ENCODE measurements at regions not wholly inside any gene's neighbourhood (a gene's known extent, or its start where the extent isn't known, plus 50 kb on each side); places are given as distances from the start of the nearest gene placed in this dataset.

DNA sequence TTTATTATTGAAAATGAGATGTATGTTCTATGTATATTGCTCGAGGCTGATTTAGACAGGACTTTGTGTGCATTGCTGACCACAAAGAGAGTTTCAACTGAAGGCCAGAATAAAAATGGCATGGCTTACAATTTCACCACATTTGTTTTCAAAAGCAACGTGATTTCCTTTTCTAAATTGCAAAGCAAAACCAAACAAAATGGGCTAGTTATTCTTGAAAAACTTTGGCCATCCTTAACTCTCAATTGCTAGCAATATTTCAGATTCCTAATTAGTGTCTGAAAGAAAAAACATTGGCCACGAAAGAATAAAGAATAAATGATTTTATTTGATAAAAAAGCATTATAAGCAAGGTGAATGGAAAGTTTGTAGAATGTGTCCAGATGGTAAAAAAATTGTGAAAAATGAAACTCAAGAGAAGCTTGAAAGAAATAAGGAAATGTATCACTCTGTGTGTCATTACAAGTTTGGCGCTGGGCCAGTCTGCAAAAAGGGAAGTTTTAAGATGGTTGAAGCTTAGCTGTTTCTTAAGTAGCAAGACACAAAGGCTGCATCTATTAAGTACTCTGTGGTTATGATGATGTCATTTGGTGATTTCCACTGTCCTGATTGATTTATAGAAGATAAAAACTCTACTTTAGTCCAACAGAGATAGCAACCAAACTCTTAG, 89.2 kb upstream of the PRLR start:
- DNase-seq (ENCODE audit: low read depth), result peak; percentile 93

GRCh38 chr5:35317586-35317985, 87.3 kb upstream of the PRLR start:
- DNase-seq (ENCODE audit: low read depth), result no peak

DNA sequence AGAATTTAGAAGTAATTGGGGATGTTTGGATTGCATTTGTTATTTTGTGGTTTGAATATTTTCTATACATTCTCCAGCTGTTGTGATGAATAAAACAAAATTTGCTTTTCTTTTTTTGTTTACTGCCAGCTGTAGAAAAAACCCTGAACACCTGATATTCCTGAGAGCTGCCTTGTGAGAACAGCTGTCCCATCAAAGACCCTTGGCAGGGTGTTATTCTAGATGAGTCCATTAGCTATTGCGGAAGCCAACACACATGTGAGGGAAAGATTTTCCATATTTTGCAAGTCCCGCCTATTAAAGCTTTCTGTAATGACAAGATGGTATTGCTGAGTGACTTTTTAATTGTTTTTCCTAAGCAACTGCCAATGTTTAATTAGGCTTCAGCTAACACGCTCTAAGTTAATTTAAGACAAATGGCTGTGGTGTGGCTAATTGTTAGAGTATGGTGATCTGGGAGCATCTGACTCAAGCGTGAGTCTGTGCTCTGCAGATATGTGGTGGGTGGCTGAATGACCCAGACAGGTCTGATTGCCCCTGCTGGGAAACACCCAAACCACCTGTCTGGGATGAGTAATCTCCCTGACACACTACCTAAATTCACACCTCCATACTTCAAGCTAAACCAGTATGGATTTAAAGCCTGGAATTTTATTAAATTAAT, 86.5 kb upstream of the PRLR start:
- DNase-seq (ENCODE audit: low read depth), result peak; percentile 37

DNA sequence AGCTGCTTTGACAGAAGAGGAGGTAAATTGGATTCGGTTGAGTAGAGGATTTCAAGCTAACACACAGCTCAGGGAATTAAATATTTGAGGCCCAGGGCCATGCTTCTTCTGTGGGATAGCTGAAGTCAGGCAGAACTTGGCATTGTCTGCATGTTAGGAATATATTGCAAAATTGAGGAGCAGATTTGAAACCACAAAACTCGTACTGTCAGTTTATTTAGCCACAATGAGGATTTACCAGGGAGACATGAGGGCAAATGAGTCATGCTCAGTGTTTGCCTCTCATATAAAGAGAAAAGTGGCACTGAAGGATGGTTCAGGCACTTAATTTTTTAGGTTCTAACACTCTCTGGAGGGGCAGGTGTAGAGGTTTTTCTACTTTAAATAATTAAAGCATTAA, 83.0 kb upstream of the PRLR start:
- DNase-seq (ENCODE audit: low read depth), result peak; percentile 92

GRCh38 chr5:35312267-35312666, 82.0 kb upstream of the PRLR start:
- no peak for DNase-seq (ENCODE audit: low read depth)

DNA sequence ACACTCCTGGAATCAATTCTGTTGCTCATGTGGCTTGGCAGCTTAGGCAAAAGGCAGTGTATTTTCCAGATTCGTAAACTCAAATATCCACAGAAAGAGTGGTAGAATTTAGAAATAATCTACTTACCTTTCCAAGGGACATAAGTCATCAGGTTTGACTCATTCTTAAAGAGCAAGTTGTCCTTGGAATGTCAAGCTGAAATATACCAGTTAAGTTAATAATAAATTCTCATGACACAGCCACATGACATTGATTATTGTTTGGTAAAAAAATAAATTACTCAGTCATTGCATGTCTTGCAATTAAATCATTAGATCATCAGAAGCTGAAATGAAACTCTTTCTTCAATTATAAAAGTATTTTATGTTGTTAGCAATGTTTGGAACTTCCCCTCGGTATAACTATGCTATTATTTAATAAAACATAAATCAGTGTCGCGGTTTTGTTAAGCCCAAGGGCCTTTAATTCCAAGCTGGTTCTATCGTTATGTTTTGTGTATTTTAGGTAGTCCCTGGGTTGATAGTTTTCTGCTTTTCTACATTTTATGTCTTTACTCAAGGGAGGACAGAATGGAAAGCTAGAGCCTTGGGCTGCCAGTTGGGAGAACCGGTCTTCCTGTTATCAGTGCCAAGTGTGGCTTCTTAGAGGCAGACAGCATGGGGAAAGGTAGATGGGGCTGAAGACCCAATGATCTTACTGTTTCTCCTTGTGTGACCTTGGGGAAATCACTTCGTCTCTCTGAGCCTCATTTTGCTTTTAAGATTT, 79.3 kb upstream of the PRLR start:
- no peak for DNase-seq (ENCODE audit: low read depth)

DNA sequence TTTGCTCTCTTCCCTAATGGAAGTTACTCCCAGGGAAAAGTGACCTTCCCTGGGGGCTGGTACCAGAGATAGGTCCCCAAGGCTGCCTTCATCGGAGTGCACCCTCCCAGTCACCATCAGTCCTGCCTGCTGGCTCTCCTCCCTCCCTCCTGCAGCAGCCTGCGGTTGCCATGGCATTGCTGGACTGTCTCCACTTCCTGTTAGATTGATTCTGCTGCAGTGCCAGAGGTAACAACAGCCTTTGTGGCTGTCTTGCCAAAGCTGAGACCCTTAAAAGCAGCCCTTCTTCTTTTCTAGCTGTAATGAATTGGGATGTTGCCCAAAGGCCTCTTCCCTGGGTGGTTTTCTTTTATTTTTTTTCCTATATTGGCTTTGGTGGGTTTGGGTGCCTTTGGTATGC, 78.1 kb upstream of the PRLR start:
- peak; percentile 36 for DNase-seq (ENCODE audit: low read depth)

DNA sequence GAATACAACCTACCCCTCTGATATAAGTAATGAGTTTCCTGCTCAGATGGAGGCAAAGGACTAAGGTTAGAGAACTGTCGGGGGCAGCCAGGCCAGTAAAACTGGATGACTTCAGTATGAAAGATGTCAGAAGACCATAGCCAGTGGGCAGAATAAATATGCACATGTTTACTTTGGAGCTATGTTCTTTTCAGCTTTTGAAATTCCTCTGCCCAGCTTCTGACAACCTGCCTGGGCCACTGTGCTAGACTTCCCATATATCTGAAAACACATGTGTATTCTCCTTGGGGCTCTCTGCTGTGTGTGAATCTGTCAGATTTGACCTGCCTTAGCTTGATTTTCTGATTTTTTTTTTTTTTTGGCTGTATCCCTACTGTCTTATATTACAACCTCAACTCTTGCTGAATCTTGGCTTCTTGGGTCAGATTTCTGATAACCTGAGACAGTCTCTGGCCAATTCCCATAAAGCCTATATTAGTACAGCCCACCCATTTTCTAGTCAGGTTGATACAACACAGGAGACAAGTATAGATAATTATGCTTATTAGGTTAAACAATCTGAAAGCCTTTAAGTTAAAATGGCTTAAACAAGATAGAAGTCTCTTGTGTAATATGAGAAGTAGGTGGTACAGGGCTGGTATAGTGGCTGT, 76.6 kb upstream of the PRLR start:
- peak; percentile 14 for DNase-seq (ENCODE audit: low read depth)

DNA sequence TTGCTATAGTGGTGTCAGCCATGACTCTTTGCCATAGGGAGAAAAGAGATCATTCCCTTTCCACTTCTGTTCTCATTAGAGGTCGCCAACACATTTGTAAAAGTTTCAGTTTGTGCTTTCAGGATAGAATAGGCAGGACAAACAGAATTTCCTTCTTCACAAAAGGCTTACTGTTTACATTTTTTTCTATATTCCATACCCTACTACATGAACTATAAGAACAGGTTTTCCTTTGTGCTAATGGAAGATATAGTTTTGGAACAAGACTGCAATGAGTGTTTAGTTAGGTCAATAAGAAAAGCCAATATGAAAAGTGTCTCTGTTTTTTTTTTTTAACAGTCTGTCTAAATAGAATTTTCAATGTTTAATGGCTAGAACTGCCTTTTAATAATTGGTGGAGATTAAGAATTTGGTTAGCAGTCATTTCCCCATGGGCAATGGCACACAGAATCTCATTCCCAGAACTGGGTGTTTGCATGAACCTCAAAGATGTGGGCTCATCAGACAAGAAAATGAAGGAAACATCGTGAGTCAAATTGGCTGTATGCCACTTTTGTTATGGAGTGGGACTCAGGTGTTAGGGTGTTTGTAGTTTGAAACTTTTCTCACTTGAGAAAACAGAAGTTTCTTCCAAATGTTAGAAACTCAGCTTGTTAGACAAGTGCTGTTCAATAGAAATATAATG, 75.2 kb upstream of the PRLR start:
- DNase-seq (ENCODE audit: low read depth), result no peak

GRCh38 chr5:35304291-35304690, 74.0 kb upstream of the PRLR start:
- no peak for DNase-seq (ENCODE audit: low read depth)

DNA sequence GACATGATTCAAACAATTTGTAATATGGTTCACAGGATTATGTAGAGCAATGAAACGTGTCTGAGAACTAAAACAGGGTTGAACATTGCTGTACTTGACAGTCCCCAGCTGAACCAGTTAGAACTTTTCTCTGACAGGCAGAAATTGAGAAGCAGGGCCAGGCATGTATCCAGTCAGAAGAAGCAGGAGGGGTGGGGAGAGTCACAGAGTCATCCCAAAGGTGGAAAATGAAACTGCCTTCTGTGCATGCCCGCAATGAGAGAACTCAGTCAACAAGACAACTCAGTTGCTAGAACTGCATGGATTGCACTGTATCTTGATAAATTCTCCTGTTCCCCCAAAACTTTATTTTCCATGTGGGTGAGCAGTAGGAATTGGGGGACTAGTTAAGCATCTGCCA, 72.9 kb upstream of the PRLR start:
- peak; percentile 5 for DNase-seq (ENCODE audit: low read depth)

DNA sequence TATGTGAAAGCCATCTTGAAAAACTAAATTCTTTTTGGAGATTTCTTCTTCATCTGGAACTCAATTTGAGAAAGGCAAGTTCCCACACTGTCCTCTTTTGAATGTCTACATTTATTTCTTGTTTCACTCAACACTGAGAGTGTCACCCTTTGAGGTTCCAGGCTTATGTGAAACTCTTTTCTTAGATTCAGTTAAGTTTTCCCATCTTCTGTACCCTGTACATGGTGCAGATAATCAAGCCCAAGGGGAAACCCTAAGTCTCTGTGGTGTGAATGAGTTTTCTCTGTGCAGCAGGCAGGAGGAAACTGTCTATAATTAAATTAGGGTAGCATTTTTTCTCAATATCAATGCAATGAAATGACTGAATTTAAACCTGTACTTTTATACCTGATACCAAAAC, 72.3 kb upstream of the PRLR start:
- DNase-seq (ENCODE audit: low read depth), result no peak

DNA sequence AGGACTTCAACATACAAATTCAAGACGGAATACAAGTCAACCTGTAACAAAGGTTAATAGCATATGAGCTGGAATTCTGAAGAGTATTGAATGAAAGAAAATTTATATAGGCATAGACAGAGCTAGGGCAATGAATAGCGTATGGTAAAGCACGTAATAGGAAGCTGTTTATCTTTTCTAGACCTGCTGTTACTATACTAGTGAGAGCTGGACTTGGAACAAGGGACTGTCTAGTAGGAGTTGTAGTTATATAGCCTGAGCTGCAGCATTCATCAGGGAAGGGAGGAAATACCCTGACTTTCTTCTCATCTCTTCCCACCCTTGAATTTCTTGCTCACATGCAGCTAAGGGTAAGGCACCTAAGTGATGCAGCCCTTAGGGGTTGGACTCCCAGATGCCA, 67.5 kb upstream of the PRLR start:
- no peak for DNase-seq (ENCODE audit: low read depth)

- DNase-seq (ENCODE audit: low read depth), result peak; percentile 32
Observed at GRCh38 chr5:35294976-35295375, 64.7 kb upstream of the PRLR start.

DNA sequence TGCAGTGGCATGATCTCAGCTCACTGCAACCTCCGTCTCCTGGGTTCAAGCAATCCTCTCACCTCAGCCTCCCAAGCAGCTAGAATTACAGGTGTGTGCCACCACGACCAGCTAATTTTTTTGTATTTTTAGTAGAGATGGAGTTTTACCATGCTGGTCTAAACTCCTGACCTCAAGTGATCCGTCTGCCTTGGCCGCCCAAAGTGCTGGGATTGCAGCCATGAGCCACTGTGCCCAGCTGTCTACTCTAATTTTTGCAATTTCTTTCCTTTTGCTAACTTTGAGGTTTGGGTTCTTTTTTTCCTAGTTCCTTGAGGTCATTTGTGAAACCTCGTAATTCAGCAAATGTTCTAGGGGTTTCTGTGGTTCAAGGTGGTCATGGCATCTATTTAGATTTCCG, 63.7 kb upstream of the PRLR start:
- DNase-seq (ENCODE audit: low read depth), result no peak

DNA sequence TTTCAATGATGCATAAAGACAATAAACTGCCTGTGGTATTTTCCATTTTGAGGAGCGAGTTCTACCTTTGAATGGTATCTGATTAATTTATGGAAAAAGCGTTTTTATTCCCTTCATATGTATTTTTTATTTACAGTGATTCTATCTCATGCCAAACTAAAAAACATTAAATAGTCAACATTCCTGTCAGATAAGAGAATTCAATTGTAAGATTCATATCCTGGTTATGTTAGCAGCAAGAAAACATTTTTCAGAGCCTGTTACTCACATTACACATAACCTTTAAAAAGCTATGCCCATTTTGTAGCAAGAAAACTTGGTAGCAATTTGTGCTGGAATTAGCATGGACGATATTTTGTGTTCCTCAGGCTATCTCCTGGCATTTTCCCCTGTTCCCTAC, 55.1 kb upstream of the PRLR start:
- no peak for DNase-seq (ENCODE audit: low read depth)

DNA sequence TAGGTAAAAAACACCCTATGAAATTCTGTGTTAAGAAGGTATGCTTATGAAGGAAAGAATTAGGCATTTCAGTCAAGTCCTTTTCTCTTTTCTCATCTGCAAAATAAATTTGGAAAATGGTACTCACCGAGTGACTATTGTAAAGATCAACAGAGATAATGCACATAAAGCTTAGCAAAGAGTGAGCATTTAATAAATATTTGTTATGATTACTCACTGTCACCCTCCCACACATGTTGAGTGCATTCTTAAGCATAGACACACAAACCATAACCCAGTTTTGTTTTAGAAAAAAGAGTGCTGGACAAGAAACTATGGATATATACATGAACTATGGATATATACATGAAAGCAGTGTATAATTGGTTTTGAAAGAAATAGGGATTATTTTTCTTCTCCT, 54.7 kb upstream of the PRLR start:
- DNase-seq (ENCODE audit: low read depth), result no peak

DNA sequence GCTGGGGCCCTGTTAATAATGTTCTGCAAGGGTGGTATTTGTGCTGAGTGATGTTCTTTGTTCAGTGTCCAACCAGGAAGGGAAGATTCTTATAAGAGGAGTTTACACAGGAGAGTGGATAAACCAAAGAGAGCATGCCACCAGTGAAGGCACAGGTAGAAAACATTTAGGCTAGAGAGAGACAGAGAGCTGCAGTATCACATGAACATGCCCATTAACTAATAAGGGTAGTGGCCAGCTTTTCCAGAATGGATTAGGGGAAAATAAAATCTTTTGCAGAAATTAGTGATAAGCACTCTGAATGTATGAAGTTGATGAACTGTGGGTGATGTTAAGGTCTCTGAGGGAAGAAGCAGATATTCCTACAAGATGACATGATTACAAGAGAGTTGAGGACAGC, 54.1 kb upstream of the PRLR start:
- DNase-seq (ENCODE audit: low read depth), result no peak

DNA sequence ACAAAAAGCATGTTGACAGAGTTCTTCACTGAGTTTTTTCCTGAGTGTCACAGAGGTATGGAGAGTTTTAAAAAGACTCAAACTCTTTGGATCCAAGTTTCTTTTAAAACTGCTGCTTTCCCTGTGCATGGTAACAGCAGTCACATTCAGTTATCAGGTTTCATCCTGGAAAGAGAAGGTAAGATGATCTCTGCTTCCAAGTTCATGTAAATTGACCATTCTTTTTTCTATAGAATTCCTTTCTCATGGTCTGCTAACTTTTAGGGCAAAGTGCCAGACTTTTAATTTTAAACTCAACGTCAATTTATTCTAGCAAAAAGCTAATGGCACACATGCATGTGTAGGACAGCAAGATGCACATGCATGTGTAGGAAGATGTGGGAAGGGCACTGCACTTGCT, 52.5 kb upstream of the PRLR start:
- DNase-seq (ENCODE audit: low read depth), result no peak

DNA sequence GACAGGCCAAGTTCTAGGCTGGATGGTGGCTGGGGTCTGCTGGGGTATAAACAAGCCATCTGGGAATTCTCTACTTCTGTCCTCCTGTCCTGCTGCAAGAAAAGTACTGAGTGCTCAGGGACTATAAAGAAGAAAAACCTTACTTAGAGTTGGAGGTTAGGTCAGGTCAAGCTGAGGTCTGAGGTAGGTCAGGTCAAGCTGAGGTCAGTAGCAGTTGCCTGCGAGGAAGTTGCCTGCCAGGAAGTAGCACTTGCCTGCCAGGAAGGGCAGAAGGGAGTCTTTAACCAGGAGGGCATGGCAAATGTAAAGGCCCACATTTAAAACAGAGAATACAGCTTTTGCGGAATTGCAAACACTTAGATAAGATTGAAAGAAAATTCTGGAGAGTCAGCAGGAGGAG, 51.3 kb upstream of the PRLR start:
- no peak for DNase-seq (ENCODE audit: low read depth)

Measured in M059J (cell line).